ENCODE measurements at regions not wholly inside any gene's neighbourhood (a gene's known extent, or its start where the extent isn't known, plus 50 kb on each side); places are given as distances from the start of the nearest gene placed in this dataset.
"Not testable (repeated sequence)": the region's sequence is repeated elsewhere in the genome, so short reads cannot be mapped to it uniquely, and the experiment has no call there.

GRCh38 chr21:35719080-35719479 is 341.2 kb downstream of the SETD4 start:
- FAIRE-seq (no peak), DNase-seq (ENCODE audit: extremely low spot score, insufficient read length, low read depth) (no peak)

GRCh38 chr21:35716876-35717565 is 343.3 kb downstream of the SETD4 start:
- FAIRE-seq (no peak), DNase-seq (ENCODE audit: extremely low spot score, insufficient read length, low read depth) (no peak)

DNA sequence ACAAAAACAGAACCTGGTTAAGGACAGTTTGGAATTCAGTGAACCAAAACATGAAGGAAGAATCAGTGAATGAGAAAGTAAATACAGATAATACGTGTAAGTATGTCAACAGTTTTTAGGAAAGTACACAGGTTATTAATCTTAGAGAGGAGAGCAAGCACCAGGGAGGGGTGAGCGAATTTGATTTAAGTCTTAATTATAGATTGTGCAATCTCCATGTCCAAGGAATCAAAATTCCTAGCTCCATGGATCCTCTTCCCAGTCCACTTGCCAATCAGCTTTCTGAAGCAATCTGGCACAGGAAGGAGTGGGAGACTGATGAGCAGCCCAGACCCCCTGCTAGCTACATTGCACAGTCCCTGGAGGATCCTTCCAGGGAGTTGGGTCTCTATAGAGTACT is 346.4 kb downstream of the SETD4 start:
- no peak for DNase-seq (ENCODE audit: extremely low spot score, insufficient read length, low read depth)
- FAIRE-seq, result no peak

DNA sequence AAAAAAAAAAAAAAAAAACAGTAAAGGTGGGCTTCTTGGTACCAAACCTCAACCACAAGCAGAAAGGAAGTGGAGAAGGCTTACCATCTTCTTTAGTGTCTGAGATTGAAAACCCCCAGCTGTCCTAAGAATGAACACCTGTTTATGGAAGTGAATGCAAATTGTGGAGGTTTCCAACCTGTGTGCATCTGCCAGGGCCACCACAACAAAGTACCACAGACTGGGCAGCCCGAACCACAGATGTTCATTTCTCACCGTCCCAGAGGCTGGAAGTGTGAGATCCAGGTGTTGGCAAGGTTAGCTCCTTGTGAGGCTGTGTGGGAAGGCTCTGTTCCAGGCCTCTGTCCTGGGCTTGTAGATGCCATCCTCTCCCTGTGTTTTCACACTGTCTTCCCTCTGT is 348.7 kb downstream of the SETD4 start:
- FAIRE-seq (no peak), DNase-seq (ENCODE audit: extremely low spot score, insufficient read length, low read depth) (no peak)

- FAIRE-seq (no peak), DNase-seq (ENCODE audit: extremely low spot score, insufficient read length, low read depth) (no peak)
These were observed 349.1 kb downstream of the SETD4 start for GRCh38 chr21:35711213-35711612.

DNA sequence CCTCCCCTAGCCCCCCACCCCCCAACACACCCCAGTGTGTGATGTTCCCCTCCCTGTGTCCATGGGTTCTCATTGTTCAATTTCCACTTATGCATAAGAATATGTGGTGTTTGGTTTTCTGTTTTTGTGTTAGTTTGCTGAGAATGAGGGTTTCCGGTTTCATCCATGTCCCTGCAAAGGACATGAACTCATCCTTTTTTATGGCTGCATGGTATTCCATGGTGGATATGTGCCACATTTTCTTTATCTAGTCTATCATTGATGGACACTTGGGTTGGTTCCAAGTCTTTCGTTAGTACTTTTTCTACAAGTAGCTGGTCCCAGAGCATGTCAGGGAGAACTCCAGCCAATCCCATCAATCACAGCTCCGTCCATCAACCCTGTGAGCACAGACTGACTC is 350.3 kb downstream of the SETD4 start:
- FAIRE-seq, result not testable (repeated sequence)

GRCh38 chr21:35705888-35706287 is 354.4 kb downstream of the SETD4 start:
- DNase-seq (ENCODE audit: extremely low spot score, insufficient read length, low read depth) (no peak), FAIRE-seq (no peak)

More for the DNA sequence above, 350.3 kb downstream of the SETD4 start:
- not testable (repeated sequence) for DNase-seq (ENCODE audit: extremely low spot score, insufficient read length, low read depth)

GRCh38 chr21:35705237-35705887 is 355.0 kb downstream of the SETD4 start:
- FAIRE-seq (no peak), DNase-seq (ENCODE audit: extremely low spot score, insufficient read length, low read depth) (no peak)

DNA sequence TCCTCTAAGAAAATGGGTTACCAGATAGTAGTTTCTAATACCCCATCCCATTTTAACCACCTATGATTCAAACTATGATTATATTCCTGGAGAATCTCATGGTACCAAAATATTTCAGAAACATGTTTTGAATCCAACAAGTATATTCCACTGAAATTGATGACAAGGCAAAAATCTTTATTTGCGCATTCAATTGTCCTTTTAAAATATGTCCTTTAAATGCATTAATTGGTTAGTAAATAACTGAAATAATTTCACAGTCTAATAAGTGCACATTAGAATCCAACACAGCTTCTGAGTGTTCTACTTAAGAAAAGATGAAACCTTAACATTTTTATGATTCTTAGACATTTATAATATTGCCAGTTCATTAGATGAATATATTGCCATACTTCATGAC is 356.6 kb downstream of the SETD4 start:
- FAIRE-seq (no peak), DNase-seq (ENCODE audit: extremely low spot score, insufficient read length, low read depth) (no peak)

DNA sequence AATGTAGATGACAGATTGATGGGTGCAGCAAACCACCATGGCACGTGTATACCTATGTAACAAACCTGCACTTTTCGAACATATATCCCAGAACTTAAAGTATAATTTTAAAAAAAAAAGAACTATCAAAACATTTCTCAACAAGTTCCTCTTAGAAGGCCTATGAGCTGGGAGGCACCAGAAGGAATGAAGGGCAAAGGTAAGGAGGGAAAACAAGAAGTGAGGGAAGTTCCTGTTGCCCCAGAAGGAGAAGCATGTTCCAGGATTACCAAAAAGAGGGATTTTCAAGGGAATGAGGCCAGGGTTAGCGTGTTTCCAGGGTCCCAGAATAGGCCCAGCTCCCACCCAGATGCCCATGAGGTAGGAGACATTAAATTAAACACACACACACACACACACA is 361.0 kb downstream of the SETD4 start:
- no peak for DNase-seq (ENCODE audit: extremely low spot score, insufficient read length, low read depth)
- FAIRE-seq, result no peak

GRCh38 chr21:35697321-35697808 is 363.0 kb downstream of the SETD4 start:
- no peak for FAIRE-seq
- DNase-seq (ENCODE audit: extremely low spot score, insufficient read length, low read depth), result no peak

GRCh38 chr21:35696644-35697043 is 363.7 kb downstream of the SETD4 start:
- FAIRE-seq (no peak), DNase-seq (ENCODE audit: extremely low spot score, insufficient read length, low read depth) (no peak)

- FAIRE-seq (no peak), DNase-seq (ENCODE audit: extremely low spot score, insufficient read length, low read depth) (no peak)
These were observed 368.0 kb downstream of the SETD4 start for GRCh38 chr21:35692311-35692710.

- FAIRE-seq (no peak), DNase-seq (ENCODE audit: extremely low spot score, insufficient read length, low read depth) (no peak)
These were observed 369.9 kb downstream of the SETD4 start for GRCh38 chr21:35690436-35690835.

- no peak for DNase-seq (ENCODE audit: extremely low spot score, insufficient read length, low read depth)
- FAIRE-seq, result no peak
These were observed 374.2 kb downstream of the SETD4 start for GRCh38 chr21:35686156-35686555.

- FAIRE-seq, result no peak
- DNase-seq (ENCODE audit: extremely low spot score, insufficient read length, low read depth), result no peak
These were observed 376.5 kb downstream of the SETD4 start for GRCh38 chr21:35683664-35684304.

- DNase-seq (ENCODE audit: extremely low spot score, insufficient read length, low read depth) (no peak), FAIRE-seq (no peak)
These were observed 377.3 kb downstream of the SETD4 start for GRCh38 chr21:35682904-35683549.

DNA sequence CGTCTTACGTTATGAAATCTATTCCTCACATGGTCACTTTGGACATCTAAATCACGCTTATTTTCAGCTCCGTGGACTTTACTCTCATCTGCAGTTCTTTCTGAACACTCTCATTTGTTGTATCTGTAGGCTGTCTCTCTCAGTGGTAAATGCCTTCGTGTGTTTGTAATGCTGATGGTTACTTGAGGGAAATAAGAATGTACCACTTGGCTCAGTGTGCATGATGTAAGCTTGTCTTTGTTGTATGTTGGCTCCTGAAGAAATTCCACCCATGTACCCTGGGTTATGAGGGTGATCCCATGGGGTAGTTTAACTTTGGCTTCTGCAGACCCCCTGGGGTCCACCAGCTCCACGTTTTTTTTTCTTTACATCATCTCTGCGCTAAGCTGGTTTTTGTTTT is 378.4 kb downstream of the SETD4 start:
- FAIRE-seq (no peak), DNase-seq (ENCODE audit: extremely low spot score, insufficient read length, low read depth) (no peak)

GRCh38 chr21:35679076-35679475 is 381.2 kb downstream of the SETD4 start:
- no peak for DNase-seq (ENCODE audit: extremely low spot score, insufficient read length, low read depth)
- no peak for FAIRE-seq

- FAIRE-seq (no peak), DNase-seq (ENCODE audit: extremely low spot score, insufficient read length, low read depth) (no peak)
These were observed 381.9 kb downstream of the SETD4 start for GRCh38 chr21:35678393-35678792.
